GM23338 (cell line): ENCODE measurements at regions not wholly inside any gene's neighbourhood (a gene's known extent, or its start where the extent isn't known, plus 50 kb on each side); places are given as distances from the start of the nearest gene placed in this dataset.

Experiments used
- ATAC-seq: fragments of 200-7000 bp; cut with Tn5 transposase; 3 replicates; pipeline ENCODE4 v1.9.1; 2020
- DNase-seq: peaks from one replicate; pipeline ENCODE4 v3.0.0-alpha.2; 2015; ENCODE audit warnings: low spot score
- H2AFZ ChIP-seq: fragments of 200-600 bp; sonication (generic); 2 replicates; pipeline ENCODE4 v1.8.0; 2016; ENCODE audit warnings: antibody characterized with exemption, mild to moderate bottlenecking, moderate library complexity
- H3F3A ChIP-seq: fragments of 200-600 bp; sonication (generic); replicated peaks from 2 replicates; pipeline ENCODE4 v1.8.0; 2017; ENCODE audit warnings: antibody characterized with exemption, mixed run types, low read depth
- H3K27ac ChIP-seq: fragments of 200-600 bp; sonication (generic); 2 replicates; pipeline ENCODE4 v1.6.1; 2016; ENCODE audit warnings: low read depth
- H3K27me3 ChIP-seq: fragments of 200-600 bp; sonication (generic); 2 replicates; pipeline ENCODE4 v1.8.0; 2016; ENCODE audit warnings: mild to moderate bottlenecking, mixed run types, moderate library complexity; ENCODE audit not compliant: insufficient read depth
- H3K36me3 ChIP-seq: fragments of 200-600 bp; sonication (generic); 2 replicates; pipeline ENCODE4 v1.8.0; 2016; ENCODE audit warnings: mild to moderate bottlenecking; ENCODE audit not compliant: insufficient read depth
- H3K4me1 ChIP-seq: fragments of 200-600 bp; sonication (generic); 2 replicates; pipeline ENCODE4 v1.8.0; 2016; ENCODE audit warnings: mild to moderate bottlenecking, moderate library complexity; ENCODE audit not compliant: insufficient read depth
- H3K4me2 ChIP-seq: fragments of 200-600 bp; sonication (generic); 2 replicates; pipeline ENCODE4 v1.7.1; 2017; ENCODE audit warnings: mixed run types
- H3K4me3 ChIP-seq: fragments of 200-600 bp; sonication (generic); 2 replicates; pipeline ENCODE4 v1.6.1; 2016; ENCODE audit warnings: mixed run types
- H3K79me2 ChIP-seq: fragments of 200-600 bp; sonication (generic); replicated peaks from 2 replicates; pipeline ENCODE4 v1.8.0; 2017; ENCODE audit warnings: mild to moderate bottlenecking; ENCODE audit not compliant: insufficient read depth
- H3K9me2 ChIP-seq: fragments of 200-600 bp; sonication (generic); 2 replicates; pipeline ENCODE4 v1.8.0; 2017; ENCODE audit not compliant: insufficient read depth
- H4K20me1 ChIP-seq: fragments of 200-600 bp; sonication (generic); replicated peaks from 2 replicates; pipeline ENCODE4 v1.8.0; 2017; ENCODE audit warnings: mild to moderate bottlenecking; ENCODE audit not compliant: insufficient read depth
- H3K27ac Mint-ChIP-seq: 2 replicates; pipeline ENCODE4 v1.8.0; 2020; ENCODE audit warnings: inconsistent platforms, mild to moderate bottlenecking, moderate library complexity, mixed read lengths
- H3K27me3 Mint-ChIP-seq: 3 replicates; pipeline ENCODE4 v1.8.0; 2022; ENCODE audit warnings: low read depth, mild to moderate bottlenecking, moderate library complexity, mixed read lengths, inconsistent platforms; ENCODE audit not compliant: insufficient read depth, poor library complexity
- H3K36me3 Mint-ChIP-seq: 3 replicates; pipeline ENCODE4 v1.8.0; 2021; ENCODE audit warnings: low read depth, mild to moderate bottlenecking, inconsistent platforms, moderate library complexity, mixed read lengths
- H3K4me1 Mint-ChIP-seq: 3 replicates; pipeline ENCODE4 v1.8.0; 2020; ENCODE audit warnings: mild to moderate bottlenecking, inconsistent platforms, mixed read lengths
- H3K4me3 Mint-ChIP-seq: 3 replicates; pipeline ENCODE4 v1.8.0; 2021; ENCODE audit warnings: moderate library complexity, mild to moderate bottlenecking, inconsistent platforms, mixed read lengths
- H3K9me3 Mint-ChIP-seq: 3 replicates; pipeline ENCODE4 v1.8.0; 2020; ENCODE audit warnings: moderate library complexity, mild to moderate bottlenecking, inconsistent platforms, mixed read lengths
- CREB1 ChIP-seq: fragments of 250-450 bp; sonication (Bioruptor Pico); IDR thresholded peaks from 2 replicates; pipeline ENCODE4 v1.5.0; 2020; ENCODE audit warnings: low read depth, mild to moderate bottlenecking, moderate library complexity
- CTCF ChIP-seq, 2 experiments: fragments of 200-600 bp in 1 of 2; sonication (generic) in 1 of 2; conservative IDR thresholded peaks; 2 replicates each; pipeline versions ENCODE4 v1.5.1 to v1.6.1; 2016 to 2017; ENCODE audit warnings: antibody characterized with exemption in 2 of 2, low read depth in 2 of 2, mild to moderate bottlenecking in 2 of 2, moderate library complexity in 1 of 2
- ETS1 ChIP-seq: IDR thresholded peaks from 2 replicates; pipeline ENCODE4 v1.6.1; 2016; ENCODE audit warnings: antibody characterized with exemption
- EZH2 ChIP-seq: fragments of 200-600 bp; sonication (generic); IDR thresholded peaks from one replicate; pipeline ENCODE4 v1.8.0; 2017; ENCODE audit warnings: antibody characterized with exemption, mild to moderate bottlenecking, low read depth; ENCODE audit not compliant: unreplicated experiment
- EZH2phosphoT487 ChIP-seq: fragments of 200-600 bp; sonication (generic); IDR thresholded peaks from one replicate; pipeline ENCODE4 v1.8.1; 2018; ENCODE audit warnings: antibody characterized with exemption; ENCODE audit not compliant: unreplicated experiment
- JUNB ChIP-seq: IDR thresholded peaks from one replicate; pipeline ENCODE4 v1.6.1; 2016; ENCODE audit warnings: antibody characterized with exemption; ENCODE audit not compliant: unreplicated experiment
- NANOG ChIP-seq: IDR thresholded peaks from 2 replicates; pipeline ENCODE4 v1.6.1; 2016; ENCODE audit warnings: antibody characterized with exemption, borderline replicate concordance
- POLR2AphosphoS5 ChIP-seq: IDR thresholded peaks from 2 replicates; pipeline ENCODE4 v1.6.1; 2016; ENCODE audit warnings: antibody characterized with exemption, low read depth
- REST ChIP-seq: IDR thresholded peaks from one replicate; pipeline ENCODE4 v1.6.1; 2018; ENCODE audit warnings: antibody characterized with exemption; ENCODE audit not compliant: unreplicated experiment
- STAT1 ChIP-seq: IDR thresholded peaks from one replicate; pipeline ENCODE4 v1.6.1; 2016; ENCODE audit warnings: antibody characterized with exemption; ENCODE audit not compliant: unreplicated experiment
- ZNF114 ChIP-seq: fragments of 250-450 bp; sonication (Bioruptor Pico); IDR thresholded peaks from 2 replicates; pipeline ENCODE4 v1.5.0; 2020; ENCODE audit warnings: mild to moderate bottlenecking, moderate library complexity
- ZNF331 ChIP-seq: fragments of 250-450 bp; sonication (Bioruptor Pico); IDR thresholded peaks from 2 replicates; pipeline ENCODE4 v1.5.0; 2020; ENCODE audit warnings: low read depth, mild to moderate bottlenecking, moderate library complexity
- ZNF462 ChIP-seq: fragments of 250-450 bp; sonication (Bioruptor Pico); IDR thresholded peaks from 2 replicates; pipeline ENCODE4 v1.5.0; 2020; ENCODE audit warnings: mild to moderate bottlenecking, moderate library complexity

GRCh38 chrX:142711796-142712290 is 313.9 kb upstream of the SPANXN4 start:
- Mint-ChIP-seq H3K36me3 (no peaks in the 10 kb centered on the region), H3K9me3 (no peaks in the 10 kb centered on the region), H3K4me3 (0 out of 3 replicates have a peak overlapping the region, but pooled peaks have one; percentile 9), H3K27ac (no peak overlapping the region), H3K4me1 (peaks cover 6% of the 10 kb centered on the region; the same call in 2 of the 3 replicates), H3K27me3 (peaks cover 4% of the 10 kb centered on the region)
- Histone ChIP-seq H3F3A (no peaks in the 10 kb centered on the region), H3K27ac (no peak overlapping the region), H3K9me2 (no peaks in the 10 kb centered on the region), H3K4me1 (peaks cover 4% of the 10 kb centered on the region; the same call in 1 of the 2 replicates), H4K20me1 (no peaks in the 10 kb centered on the region), H3K79me2 (no peaks in the 10 kb centered on the region), H3K36me3 (no peaks in the 10 kb centered on the region), H2AFZ (no peak overlapping the region), H3K4me3 (no peak overlapping the region), H3K27me3 (no peaks in the 10 kb centered on the region), H3K4me2 (peak overlapping the region; percentile 46)
- TF ChIP-seq STAT1 (no peak), CTCF (conservative IDR thresholded peaks at IDR 0.05; ENCODE audit: low read depth in 2 of 2) (no peak), REST (no peak), ZNF331 (CRISPR knock-in tag) (no peak), ZNF114 (CRISPR knock-in tag) (no peak), POLR2AphosphoS5 (no peak), NANOG (no peak), ZNF462 (CRISPR knock-in tag) (no peak), EZH2phosphoT487 (no peak), ETS1 (no peak), CREB1 (CRISPR knock-in tag) (no peak), EZH2 (no peak), JUNB (no peak)
- peak; percentile 1 for DNase-seq
- ATAC-seq: no peak
